Ishikawa (cell line): ENCODE measurements at regions not wholly inside any gene's neighbourhood (a gene's known extent, or its start where the extent isn't known, plus 50 kb on each side); places are given as distances from the start of the nearest gene placed in this dataset.

Experiments used
- CEBPB ChIP-seq: IDR thresholded peaks from 2 replicates; pipeline ENCODE4 v1.6.1; 2012
- CREB1 ChIP-seq: IDR thresholded peaks from 2 replicates; pipeline ENCODE4 v1.6.1; 2012; ENCODE audit warnings: low read depth
- EGR1 ChIP-seq: IDR thresholded peaks from 2 replicates; pipeline ENCODE4 v1.6.1; 2012
- EP300 ChIP-seq: IDR thresholded peaks from 2 replicates; pipeline ENCODE4 v1.6.1; 2012; ENCODE audit warnings: borderline replicate concordance
- FOXM1 ChIP-seq: IDR thresholded peaks from 2 replicates; pipeline ENCODE4 v1.6.1; 2012; ENCODE audit warnings: low read depth, borderline replicate concordance
- NFIC ChIP-seq: IDR thresholded peaks from 2 replicates; pipeline ENCODE4 v1.6.1; 2012
- RAD21 ChIP-seq: IDR thresholded peaks from 2 replicates; pipeline ENCODE4 v1.6.1; 2012; ENCODE audit warnings: low read depth
- TAF1 ChIP-seq: IDR thresholded peaks from 2 replicates; pipeline ENCODE4 v1.6.1; 2012; ENCODE audit warnings: low read depth, mild to moderate bottlenecking
- TCF12 ChIP-seq: IDR thresholded peaks from 2 replicates; pipeline ENCODE4 v1.6.1; 2012; ENCODE audit warnings: low read depth
- TEAD4 ChIP-seq: IDR thresholded peaks from 2 replicates; pipeline ENCODE4 v1.6.1; 2012
- USF1 ChIP-seq: IDR thresholded peaks from 2 replicates; pipeline ENCODE4 v1.6.1; 2012
- YY1 ChIP-seq: IDR thresholded peaks from 2 replicates; pipeline ENCODE4 v1.6.1; 2012; ENCODE audit warnings: low read depth
- ZBTB7A ChIP-seq: IDR thresholded peaks from 2 replicates; pipeline ENCODE4 v1.6.1; 2012; ENCODE audit warnings: low read depth
- TF ChIP-seq, protein P1 (sequence below): IDR thresholded peaks from 2 replicates; pipeline ENCODE4 v1.6.1; 2012; ENCODE audit warnings: low read depth, mild to moderate bottlenecking
- TF ChIP-seq, protein P2 (sequence below): IDR thresholded peaks from 2 replicates; pipeline ENCODE4 v1.6.1; 2012

- TF ChIP-seq ZBTB7A (no peak), EGR1 (no peak), EP300 (no peak), CEBPB (no peak), TCF12 (no peak), TAF1 (no peak), YY1 (no peak), TEAD4 (no peak)
- TF ChIP-seq, protein P1, sequence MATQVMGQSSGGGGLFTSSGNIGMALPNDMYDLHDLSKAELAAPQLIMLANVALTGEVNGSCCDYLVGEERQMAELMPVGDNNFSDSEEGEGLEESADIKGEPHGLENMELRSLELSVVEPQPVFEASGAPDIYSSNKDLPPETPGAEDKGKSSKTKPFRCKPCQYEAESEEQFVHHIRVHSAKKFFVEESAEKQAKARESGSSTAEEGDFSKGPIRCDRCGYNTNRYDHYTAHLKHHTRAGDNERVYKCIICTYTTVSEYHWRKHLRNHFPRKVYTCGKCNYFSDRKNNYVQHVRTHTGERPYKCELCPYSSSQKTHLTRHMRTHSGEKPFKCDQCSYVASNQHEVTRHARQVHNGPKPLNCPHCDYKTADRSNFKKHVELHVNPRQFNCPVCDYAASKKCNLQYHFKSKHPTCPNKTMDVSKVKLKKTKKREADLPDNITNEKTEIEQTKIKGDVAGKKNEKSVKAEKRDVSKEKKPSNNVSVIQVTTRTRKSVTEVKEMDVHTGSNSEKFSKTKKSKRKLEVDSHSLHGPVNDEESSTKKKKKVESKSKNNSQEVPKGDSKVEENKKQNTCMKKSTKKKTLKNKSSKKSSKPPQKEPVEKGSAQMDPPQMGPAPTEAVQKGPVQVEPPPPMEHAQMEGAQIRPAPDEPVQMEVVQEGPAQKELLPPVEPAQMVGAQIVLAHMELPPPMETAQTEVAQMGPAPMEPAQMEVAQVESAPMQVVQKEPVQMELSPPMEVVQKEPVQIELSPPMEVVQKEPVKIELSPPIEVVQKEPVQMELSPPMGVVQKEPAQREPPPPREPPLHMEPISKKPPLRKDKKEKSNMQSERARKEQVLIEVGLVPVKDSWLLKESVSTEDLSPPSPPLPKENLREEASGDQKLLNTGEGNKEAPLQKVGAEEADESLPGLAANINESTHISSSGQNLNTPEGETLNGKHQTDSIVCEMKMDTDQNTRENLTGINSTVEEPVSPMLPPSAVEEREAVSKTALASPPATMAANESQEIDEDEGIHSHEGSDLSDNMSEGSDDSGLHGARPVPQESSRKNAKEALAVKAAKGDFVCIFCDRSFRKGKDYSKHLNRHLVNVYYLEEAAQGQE, result no peak
Measured at GRCh38 chr6:133746417-133746770, 142.5 kb upstream of the TCF21 start.

DNA sequence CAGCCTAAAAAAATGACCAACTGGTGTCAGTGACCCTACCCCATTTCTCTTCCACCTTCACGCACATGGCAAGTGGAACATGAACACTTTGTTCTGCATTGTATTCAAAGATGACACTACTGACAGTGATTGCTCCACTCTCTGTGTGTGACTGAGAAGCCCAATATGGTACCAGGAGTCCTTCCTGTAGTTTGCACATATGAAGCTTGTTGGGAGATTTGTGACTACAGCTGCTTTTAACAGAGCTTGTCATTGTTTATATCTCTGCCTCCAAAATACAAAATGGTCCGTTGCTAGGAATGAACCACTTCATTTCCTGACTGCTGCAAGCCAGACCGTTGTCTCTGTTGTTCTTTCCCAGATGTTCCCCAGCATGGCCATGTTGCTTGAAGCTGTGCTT, 140.3 kb upstream of the TCF21 start:
- TF ChIP-seq FOXM1 (no peak), YY1 (no peak), RAD21 (no peak), ZBTB7A (no peak), EP300 (no peak)
- TF ChIP-seq, protein P1, result no peak

DNA sequence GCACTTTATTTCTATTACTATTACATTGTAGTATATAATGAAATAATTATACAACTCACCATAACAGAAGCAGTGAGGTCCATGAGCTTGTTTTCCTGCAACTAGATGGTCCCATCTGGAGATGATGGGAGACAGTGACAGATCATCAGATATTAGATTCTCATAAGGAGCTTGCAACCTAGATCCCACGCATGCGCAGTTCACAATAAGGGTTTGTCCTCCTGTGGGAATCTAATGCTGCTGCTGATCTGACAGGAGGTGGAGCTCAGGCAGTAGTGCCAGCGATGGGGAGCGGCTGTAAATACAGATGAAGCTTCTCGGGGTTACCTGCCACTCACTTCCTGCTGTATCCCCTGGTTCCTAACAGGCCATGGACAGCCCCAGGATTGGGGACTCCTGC, 139.5 kb upstream of the TCF21 start:
- no peak for TF ChIP-seq TCF12
- TF ChIP-seq NFIC, result no peak
- TF ChIP-seq EP300, result no peak

GRCh38 chr6:133752129-133752528, 136.8 kb upstream of the TCF21 start:
- TF ChIP-seq EGR1 (no peak), TCF12 (no peak), NFIC (no peak), RAD21 (no peak), FOXM1 (no peak), TEAD4 (no peak), USF1 (no peak), ZBTB7A (no peak), YY1 (no peak)
- TF ChIP-seq, protein P2, sequence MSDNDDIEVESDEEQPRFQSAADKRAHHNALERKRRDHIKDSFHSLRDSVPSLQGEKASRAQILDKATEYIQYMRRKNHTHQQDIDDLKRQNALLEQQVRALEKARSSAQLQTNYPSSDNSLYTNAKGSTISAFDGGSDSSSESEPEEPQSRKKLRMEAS, result no peak

GRCh38 chr6:133753756-133754155, 135.2 kb upstream of the TCF21 start:
- TF ChIP-seq FOXM1 (no peak), NFIC (no peak), TCF12 (no peak), EP300 (no peak), USF1 (no peak), TAF1 (no peak)

- TF ChIP-seq CREB1 (no peak), TAF1 (no peak), FOXM1 (no peak), EGR1 (no peak), TCF12 (no peak), YY1 (no peak), USF1 (no peak), TEAD4 (no peak), NFIC (no peak)
- TF ChIP-seq, protein P1, result no peak
- TF ChIP-seq, protein P2, result no peak
Measured at GRCh38 chr6:133754298-133754697, 134.6 kb upstream of the TCF21 start.
